GM12878 (cell line): ENCODE measurements at regions not wholly inside any gene's neighbourhood (a gene's known extent, or its start where the extent isn't known, plus 50 kb on each side); places are given as distances from the start of the nearest gene placed in this dataset.
A peak's percentile ranks its signal among the peaks of the same experiment; 100 is the strongest.

Experiments used
- BCL11A ChIP-seq: IDR thresholded peaks from 2 replicates; pipeline ENCODE4 v1.6.1; 2011; ENCODE audit warnings: low read depth, low read length
- EED ChIP-seq: sonication (generic); IDR thresholded peaks from 2 replicates; pipeline ENCODE4 v1.6.1; 2016; ENCODE audit warnings: antibody characterized with exemption, low read depth
- SUPT20H ChIP-seq: IDR thresholded peaks from 2 replicates; pipeline ENCODE4 v1.6.1; 2011; ENCODE audit warnings: low read depth, mild to moderate bottlenecking, low read length, moderate library complexity, borderline replicate concordance; ENCODE audit not compliant: control insufficient read depth
- TF ChIP-seq, protein P1 (sequence below): fragments of 450-650 bp; formaldehyde crosslinking; IDR thresholded peaks from 2 replicates; pipeline ENCODE4 v1.4.0; 2020; ENCODE audit warnings: mild to moderate bottlenecking, moderate library complexity
- TF ChIP-seq, protein P2 (sequence below): fragments of 150-350 bp; IDR thresholded peaks from 2 replicates; pipeline ENCODE4 v1.6.1; 2014; ENCODE audit warnings: mild to moderate bottlenecking, low read depth, low read length
- TF ChIP-seq, protein P3 (sequence below): fragments of 450-650 bp; IDR thresholded peaks from 2 replicates; pipeline ENCODE4 v1.6.1; 2017; ENCODE audit warnings: mild to moderate bottlenecking, moderate library complexity
- TF ChIP-seq, protein P4 (sequence below): fragments of 450-650 bp; IDR thresholded peaks from 2 replicates; pipeline ENCODE4 v1.6.1; 2017; ENCODE audit warnings: antibody characterized with exemption, mild to moderate bottlenecking, moderate library complexity

DNA sequence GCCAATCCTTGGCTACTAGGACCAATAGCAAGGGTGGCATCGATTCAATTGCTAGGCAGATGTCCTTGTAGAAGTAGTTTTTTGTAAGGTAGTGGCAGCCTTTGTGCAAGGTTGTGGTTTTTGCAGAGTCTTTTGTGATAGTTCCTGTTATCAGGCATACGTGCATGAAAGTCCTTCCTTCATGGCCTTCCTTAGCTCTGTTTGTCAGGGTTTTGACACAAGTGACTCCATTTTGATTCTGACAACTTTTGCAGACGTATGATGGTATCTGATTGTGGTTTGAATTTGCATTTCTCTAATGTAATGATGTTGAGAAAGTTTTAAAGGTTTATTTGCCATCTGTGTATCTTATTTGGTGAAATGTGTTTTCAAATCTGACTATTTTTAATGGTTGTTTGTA lies 71.8 kb upstream of the SYPL1 start (continued):
- TF ChIP-seq, protein P1, sequence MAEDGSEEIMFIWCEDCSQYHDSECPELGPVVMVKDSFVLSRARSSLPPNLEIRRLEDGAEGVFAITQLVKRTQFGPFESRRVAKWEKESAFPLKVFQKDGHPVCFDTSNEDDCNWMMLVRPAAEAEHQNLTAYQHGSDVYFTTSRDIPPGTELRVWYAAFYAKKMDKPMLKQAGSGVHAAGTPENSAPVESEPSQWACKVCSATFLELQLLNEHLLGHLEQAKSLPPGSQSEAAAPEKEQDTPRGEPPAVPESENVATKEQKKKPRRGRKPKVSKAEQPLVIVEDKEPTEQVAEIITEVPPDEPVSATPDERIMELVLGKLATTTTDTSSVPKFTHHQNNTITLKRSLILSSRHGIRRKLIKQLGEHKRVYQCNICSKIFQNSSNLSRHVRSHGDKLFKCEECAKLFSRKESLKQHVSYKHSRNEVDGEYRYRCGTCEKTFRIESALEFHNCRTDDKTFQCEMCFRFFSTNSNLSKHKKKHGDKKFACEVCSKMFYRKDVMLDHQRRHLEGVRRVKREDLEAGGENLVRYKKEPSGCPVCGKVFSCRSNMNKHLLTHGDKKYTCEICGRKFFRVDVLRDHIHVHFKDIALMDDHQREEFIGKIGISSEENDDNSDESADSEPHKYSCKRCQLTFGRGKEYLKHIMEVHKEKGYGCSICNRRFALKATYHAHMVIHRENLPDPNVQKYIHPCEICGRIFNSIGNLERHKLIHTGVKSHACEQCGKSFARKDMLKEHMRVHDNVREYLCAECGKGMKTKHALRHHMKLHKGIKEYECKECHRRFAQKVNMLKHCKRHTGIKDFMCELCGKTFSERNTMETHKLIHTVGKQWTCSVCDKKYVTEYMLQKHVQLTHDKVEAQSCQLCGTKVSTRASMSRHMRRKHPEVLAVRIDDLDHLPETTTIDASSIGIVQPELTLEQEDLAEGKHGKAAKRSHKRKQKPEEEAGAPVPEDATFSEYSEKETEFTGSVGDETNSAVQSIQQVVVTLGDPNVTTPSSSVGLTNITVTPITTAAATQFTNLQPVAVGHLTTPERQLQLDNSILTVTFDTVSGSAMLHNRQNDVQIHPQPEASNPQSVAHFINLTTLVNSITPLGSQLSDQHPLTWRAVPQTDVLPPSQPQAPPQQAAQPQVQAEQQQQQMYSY = peak; percentile 73; the same call in 1 of the 2 replicates
- TF ChIP-seq BCL11A (no peak), SUPT20H (no peak), EED (no peak)
- TF ChIP-seq, protein P2, sequence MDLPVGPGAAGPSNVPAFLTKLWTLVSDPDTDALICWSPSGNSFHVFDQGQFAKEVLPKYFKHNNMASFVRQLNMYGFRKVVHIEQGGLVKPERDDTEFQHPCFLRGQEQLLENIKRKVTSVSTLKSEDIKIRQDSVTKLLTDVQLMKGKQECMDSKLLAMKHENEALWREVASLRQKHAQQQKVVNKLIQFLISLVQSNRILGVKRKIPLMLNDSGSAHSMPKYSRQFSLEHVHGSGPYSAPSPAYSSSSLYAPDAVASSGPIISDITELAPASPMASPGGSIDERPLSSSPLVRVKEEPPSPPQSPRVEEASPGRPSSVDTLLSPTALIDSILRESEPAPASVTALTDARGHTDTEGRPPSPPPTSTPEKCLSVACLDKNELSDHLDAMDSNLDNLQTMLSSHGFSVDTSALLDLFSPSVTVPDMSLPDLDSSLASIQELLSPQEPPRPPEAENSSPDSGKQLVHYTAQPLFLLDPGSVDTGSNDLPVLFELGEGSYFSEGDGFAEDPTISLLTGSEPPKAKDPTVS = no peak
- TF ChIP-seq, protein P3, sequence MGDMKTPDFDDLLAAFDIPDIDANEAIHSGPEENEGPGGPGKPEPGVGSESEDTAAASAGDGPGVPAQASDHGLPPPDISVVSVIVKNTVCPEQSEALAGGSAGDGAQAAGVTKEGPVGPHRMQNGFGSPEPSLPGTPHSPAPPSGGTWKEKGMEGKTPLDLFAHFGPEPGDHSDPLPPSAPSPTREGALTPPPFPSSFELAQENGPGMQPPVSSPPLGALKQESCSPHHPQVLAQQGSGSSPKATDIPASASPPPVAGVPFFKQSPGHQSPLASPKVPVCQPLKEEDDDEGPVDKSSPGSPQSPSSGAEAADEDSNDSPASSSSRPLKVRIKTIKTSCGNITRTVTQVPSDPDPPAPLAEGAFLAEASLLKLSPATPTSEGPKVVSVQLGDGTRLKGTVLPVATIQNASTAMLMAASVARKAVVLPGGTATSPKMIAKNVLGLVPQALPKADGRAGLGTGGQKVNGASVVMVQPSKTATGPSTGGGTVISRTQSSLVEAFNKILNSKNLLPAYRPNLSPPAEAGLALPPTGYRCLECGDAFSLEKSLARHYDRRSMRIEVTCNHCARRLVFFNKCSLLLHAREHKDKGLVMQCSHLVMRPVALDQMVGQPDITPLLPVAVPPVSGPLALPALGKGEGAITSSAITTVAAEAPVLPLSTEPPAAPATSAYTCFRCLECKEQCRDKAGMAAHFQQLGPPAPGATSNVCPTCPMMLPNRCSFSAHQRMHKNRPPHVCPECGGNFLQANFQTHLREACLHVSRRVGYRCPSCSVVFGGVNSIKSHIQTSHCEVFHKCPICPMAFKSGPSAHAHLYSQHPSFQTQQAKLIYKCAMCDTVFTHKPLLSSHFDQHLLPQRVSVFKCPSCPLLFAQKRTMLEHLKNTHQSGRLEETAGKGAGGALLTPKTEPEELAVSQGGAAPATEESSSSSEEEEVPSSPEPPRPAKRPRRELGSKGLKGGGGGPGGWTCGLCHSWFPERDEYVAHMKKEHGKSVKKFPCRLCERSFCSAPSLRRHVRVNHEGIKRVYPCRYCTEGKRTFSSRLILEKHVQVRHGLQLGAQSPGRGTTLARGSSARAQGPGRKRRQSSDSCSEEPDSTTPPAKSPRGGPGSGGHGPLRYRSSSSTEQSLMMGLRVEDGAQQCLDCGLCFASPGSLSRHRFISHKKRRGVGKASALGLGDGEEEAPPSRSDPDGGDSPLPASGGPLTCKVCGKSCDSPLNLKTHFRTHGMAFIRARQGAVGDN = peak; percentile 100
- TF ChIP-seq, protein P4, sequence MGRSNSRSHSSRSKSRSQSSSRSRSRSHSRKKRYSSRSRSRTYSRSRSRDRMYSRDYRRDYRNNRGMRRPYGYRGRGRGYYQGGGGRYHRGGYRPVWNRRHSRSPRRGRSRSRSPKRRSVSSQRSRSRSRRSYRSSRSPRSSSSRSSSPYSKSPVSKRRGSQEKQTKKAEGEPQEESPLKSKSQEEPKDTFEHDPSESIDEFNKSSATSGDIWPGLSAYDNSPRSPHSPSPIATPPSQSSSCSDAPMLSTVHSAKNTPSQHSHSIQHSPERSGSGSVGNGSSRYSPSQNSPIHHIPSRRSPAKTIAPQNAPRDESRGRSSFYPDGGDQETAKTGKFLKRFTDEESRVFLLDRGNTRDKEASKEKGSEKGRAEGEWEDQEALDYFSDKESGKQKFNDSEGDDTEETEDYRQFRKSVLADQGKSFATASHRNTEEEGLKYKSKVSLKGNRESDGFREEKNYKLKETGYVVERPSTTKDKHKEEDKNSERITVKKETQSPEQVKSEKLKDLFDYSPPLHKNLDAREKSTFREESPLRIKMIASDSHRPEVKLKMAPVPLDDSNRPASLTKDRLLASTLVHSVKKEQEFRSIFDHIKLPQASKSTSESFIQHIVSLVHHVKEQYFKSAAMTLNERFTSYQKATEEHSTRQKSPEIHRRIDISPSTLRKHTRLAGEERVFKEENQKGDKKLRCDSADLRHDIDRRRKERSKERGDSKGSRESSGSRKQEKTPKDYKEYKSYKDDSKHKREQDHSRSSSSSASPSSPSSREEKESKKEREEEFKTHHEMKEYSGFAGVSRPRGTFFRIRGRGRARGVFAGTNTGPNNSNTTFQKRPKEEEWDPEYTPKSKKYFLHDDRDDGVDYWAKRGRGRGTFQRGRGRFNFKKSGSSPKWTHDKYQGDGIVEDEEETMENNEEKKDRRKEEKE = no peak
- TF ChIP-seq, all 136 proteins: peak for 5
